ENCODE measurements at regions not wholly inside any gene's neighbourhood (a gene's known extent, or its start where the extent isn't known, plus 50 kb on each side); places are given as distances from the start of the nearest gene placed in this dataset.

DNA sequence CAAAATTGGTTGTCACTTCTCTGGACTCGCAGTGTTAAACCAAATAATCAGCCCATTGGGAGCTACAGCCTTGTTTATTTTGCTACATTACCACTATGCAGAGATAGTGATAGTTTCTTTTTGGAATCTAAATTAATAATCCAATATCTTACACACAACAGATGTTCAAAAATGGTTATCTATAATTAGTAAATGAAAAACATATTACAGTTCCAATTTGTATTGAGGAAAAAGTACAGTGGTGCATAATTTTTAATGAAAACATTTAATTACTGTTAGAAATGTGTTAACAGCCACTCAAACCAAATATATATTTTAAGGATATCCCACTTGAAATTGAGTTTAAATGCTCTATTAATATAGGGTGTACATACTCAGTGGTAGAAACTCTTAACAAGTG is 327.3 kb upstream of the MARCKS start:
- TF ChIP-seq EZH2 (IDR thresholded peaks at IDR 0.05; ENCODE audit: borderline replicate concordance, low read length): no peak
- TF ChIP-seq, protein P1, sequence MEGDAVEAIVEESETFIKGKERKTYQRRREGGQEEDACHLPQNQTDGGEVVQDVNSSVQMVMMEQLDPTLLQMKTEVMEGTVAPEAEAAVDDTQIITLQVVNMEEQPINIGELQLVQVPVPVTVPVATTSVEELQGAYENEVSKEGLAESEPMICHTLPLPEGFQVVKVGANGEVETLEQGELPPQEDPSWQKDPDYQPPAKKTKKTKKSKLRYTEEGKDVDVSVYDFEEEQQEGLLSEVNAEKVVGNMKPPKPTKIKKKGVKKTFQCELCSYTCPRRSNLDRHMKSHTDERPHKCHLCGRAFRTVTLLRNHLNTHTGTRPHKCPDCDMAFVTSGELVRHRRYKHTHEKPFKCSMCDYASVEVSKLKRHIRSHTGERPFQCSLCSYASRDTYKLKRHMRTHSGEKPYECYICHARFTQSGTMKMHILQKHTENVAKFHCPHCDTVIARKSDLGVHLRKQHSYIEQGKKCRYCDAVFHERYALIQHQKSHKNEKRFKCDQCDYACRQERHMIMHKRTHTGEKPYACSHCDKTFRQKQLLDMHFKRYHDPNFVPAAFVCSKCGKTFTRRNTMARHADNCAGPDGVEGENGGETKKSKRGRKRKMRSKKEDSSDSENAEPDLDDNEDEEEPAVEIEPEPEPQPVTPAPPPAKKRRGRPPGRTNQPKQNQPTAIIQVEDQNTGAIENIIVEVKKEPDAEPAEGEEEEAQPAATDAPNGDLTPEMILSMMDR (IDR thresholded peaks at IDR 0.05; ENCODE audit: low read length): no peak
- no peak overlapping the region for H3K9ac ChIP-seq (ENCODE audit: low read length)
- H3K9me3 ChIP-seq (ENCODE audit: low read length): no peaks in the 10 kb centered on the region
- H3K4me3 ChIP-seq (ENCODE audit: low read depth, low read length, poor library complexity, severe bottlenecking): no peak overlapping the region
- H3K79me2 ChIP-seq (ENCODE audit: insufficient read depth, low read length): no peaks in the 10 kb centered on the region
- no peak overlapping the region for H3K27ac ChIP-seq (ENCODE audit: low read depth, low read length, poor library complexity, severe bottlenecking)
- H3K4me2 ChIP-seq (ENCODE audit: low read length): no peak overlapping the region
- no peaks in the 10 kb centered on the region for H3K4me1 ChIP-seq (ENCODE audit: insufficient read depth, low read length, severe bottlenecking)
- H2AFZ ChIP-seq (ENCODE audit: low read length): no peak overlapping the region
- no peaks in the 10 kb centered on the region for H3F3A ChIP-seq (ENCODE audit: insufficient read depth, low read length)
- H3K27me3 ChIP-seq (ENCODE audit: insufficient read depth, low read length): no peaks in the 10 kb centered on the region
- no peaks in the 10 kb centered on the region for H3K36me3 ChIP-seq (ENCODE audit: insufficient read depth, low read length)
- no peaks in the 10 kb centered on the region for H4K20me1 ChIP-seq (ENCODE audit: insufficient read depth, low read length)
- H3K9me2 ChIP-seq (ENCODE audit: low read depth, low read length): no peaks in the 10 kb centered on the region

GRCh38 chr6:113530769-113531168 is 326.4 kb upstream of the MARCKS start:
- no peak overlapping the region for H3K27ac ChIP-seq (ENCODE audit: low read depth, low read length, poor library complexity, severe bottlenecking)
- no peak overlapping the region for H3K9ac ChIP-seq (ENCODE audit: low read length)
- H3K9me3 ChIP-seq (ENCODE audit: low read length): no peaks in the 10 kb centered on the region
- no peaks in the 10 kb centered on the region for H4K20me1 ChIP-seq (ENCODE audit: insufficient read depth, low read length)
- no peaks in the 10 kb centered on the region for H3F3A ChIP-seq (ENCODE audit: insufficient read depth, low read length)
- no peak overlapping the region for H3K4me3 ChIP-seq (ENCODE audit: low read depth, low read length, poor library complexity, severe bottlenecking)
- no peaks in the 10 kb centered on the region for H3K9me2 ChIP-seq (ENCODE audit: low read depth, low read length)
- H3K79me2 ChIP-seq (ENCODE audit: insufficient read depth, low read length): no peaks in the 10 kb centered on the region
- no peak for TF ChIP-seq EZH2 (IDR thresholded peaks at IDR 0.05; ENCODE audit: borderline replicate concordance, low read length)
- TF ChIP-seq, protein P1 (IDR thresholded peaks at IDR 0.05; ENCODE audit: low read length): no peak
- no peaks in the 10 kb centered on the region for H3K27me3 ChIP-seq (ENCODE audit: insufficient read depth, low read length)
- no peaks in the 10 kb centered on the region for H3K36me3 ChIP-seq (ENCODE audit: insufficient read depth, low read length)
- H3K4me2 ChIP-seq (ENCODE audit: low read length): no peak overlapping the region
- no peaks in the 10 kb centered on the region for H3K4me1 ChIP-seq (ENCODE audit: insufficient read depth, low read length, severe bottlenecking)
- no peak overlapping the region for H2AFZ ChIP-seq (ENCODE audit: low read length)

DNA sequence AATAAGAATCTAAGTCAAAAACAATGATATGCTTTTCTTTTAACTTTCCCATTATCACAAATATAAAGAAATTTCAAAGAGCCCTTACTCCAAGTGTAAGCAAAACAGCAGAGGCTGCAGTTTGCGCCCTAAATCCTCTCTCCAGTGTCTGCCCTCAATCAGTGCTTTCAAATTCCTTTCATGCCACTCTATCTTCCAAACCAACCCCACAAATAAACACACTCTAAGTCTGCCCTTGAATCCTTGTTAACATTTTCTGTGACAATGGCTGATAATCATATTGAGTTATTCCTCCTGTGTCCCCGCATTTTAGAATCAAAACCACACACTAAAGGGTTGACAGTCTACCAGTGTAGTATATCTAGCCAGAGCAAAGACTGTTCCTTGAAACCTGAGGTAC is 317.9 kb upstream of the MARCKS start:
- H3K9ac ChIP-seq (ENCODE audit: low read length): no peak overlapping the region
- H3F3A ChIP-seq (ENCODE audit: insufficient read depth, low read length): no peaks in the 10 kb centered on the region
- no peak overlapping the region for H2AFZ ChIP-seq (ENCODE audit: low read length)
- no peak overlapping the region for H3K4me3 ChIP-seq (ENCODE audit: low read depth, low read length, poor library complexity, severe bottlenecking)
- H3K4me2 ChIP-seq (ENCODE audit: low read length): no peak overlapping the region
- no peaks in the 10 kb centered on the region for H3K9me3 ChIP-seq (ENCODE audit: low read length)
- no peaks in the 10 kb centered on the region for H3K79me2 ChIP-seq (ENCODE audit: insufficient read depth, low read length)
- H4K20me1 ChIP-seq (ENCODE audit: insufficient read depth, low read length): no peaks in the 10 kb centered on the region
- H3K9me2 ChIP-seq (ENCODE audit: low read depth, low read length): no peaks in the 10 kb centered on the region
- TF ChIP-seq, protein P1 (IDR thresholded peaks at IDR 0.05; ENCODE audit: low read length): no peak
- TF ChIP-seq EZH2 (IDR thresholded peaks at IDR 0.05; ENCODE audit: borderline replicate concordance, low read length): no peak
- H3K27me3 ChIP-seq (ENCODE audit: insufficient read depth, low read length): no peaks in the 10 kb centered on the region
- no peak overlapping the region for H3K27ac ChIP-seq (ENCODE audit: low read depth, low read length, poor library complexity, severe bottlenecking)
- H3K4me1 ChIP-seq (ENCODE audit: insufficient read depth, low read length, severe bottlenecking): no peaks in the 10 kb centered on the region
- H3K36me3 ChIP-seq (ENCODE audit: insufficient read depth, low read length): no peaks in the 10 kb centered on the region
